ENCODE measurements at regions not wholly inside any gene's neighbourhood (a gene's known extent, or its start where the extent isn't known, plus 50 kb on each side); places are given as distances from the start of the nearest gene placed in this dataset.

DNA sequence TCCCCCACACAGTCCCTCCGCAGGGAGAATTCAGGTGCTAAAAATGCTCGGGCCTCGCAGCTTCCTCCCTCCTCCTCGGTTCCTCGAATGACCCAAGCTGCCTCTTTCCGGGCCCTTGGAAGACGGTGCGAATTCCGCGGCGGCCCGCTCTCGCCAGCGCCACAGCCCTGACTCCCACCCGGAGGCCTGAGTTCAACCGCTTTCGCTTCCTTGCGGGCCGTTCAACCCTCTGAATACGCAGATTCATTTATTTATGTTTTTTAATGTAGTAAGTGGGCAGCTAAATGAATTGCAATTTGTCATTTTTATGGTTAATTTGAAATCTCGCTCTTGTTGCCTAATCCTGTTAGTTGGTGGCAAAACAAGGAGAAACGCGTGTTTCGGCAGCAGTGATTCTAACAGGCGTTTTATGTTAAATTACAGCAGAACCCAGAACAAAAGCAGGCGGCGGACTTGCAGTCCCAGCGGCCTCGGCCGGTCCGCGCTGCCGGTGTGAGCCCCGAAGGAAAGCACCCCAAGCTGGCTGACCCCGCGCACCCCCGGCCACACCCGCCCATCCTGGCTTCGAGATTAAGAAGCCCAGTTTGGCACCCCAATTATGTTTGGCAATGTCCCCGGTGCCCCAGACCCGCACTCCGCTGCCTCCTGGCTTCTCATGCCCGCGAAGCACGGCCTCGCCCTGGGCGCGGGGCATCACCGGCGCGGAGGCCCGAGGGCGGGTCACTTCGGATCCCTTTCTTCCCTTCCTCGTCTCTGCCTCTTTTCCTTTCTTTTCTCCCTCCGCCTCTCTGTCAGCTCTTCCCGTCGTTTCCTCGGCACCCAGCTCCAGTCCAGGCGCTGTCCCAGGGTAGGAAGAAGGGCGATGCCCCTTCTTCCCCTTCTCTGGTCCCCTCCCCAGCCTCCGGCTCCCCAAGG lies 75.9 kb downstream of the INSIG1 start:
- no peaks in the 10 kb centered on the region for H3K9me3 Mint-ChIP-seq
- H3K27ac Mint-ChIP-seq = no peak overlapping the region
- ATAC-seq (ENCODE audit: poor library complexity) (no peak), DNase-seq (no peak)
- ChIA-PET CTCF (no interaction called here), POLR2A (no interaction called here)
- peaks cover 85% of the 10 kb centered on the region for H3K27me3 Mint-ChIP-seq
- H3K4me3 ChIP-seq (ENCODE audit: low read length) = no peak overlapping the region
- no peak overlapping the region for H3K27ac ChIP-seq (ENCODE audit: low read depth in 1 of 2, low read length in 2 of 2)
- H3K4me3 Mint-ChIP-seq = peak overlapping the region; percentile 48
- H3K9me3 ChIP-seq (ENCODE audit: control insufficient read depth in 1 of 2, insufficient read depth in 1 of 2, low read length in 2 of 2) = peaks cover 0 to 14% of the 10 kb centered on the region in 2 experiments
- peaks cover 65 to 85% of the 10 kb centered on the region in 2 experiments for H3K27me3 ChIP-seq (ENCODE audit: control insufficient read depth in 1 of 2, insufficient read depth in 2 of 2, low read length in 2 of 2)
- peaks cover 38% of the 10 kb centered on the region for H3K4me1 Mint-ChIP-seq (ENCODE audit: low read depth)
- H3K36me3 ChIP-seq (ENCODE audit: insufficient read depth, low read length) = no peaks in the 10 kb centered on the region
- no peaks in the 10 kb centered on the region for H3K36me3 Mint-ChIP-seq (ENCODE audit: low read depth)
- intact Hi-C loops (cut with DNase I, micrococcal nuclease) = loop anchor here in 1 of 2 experiments (10.0 kb wide), 1 partner anchor 131 kb away; no protein-coding TSS in a partner anchor
- H3K4me1 ChIP-seq (ENCODE audit: insufficient read depth, low read length) = peaks cover 50% of the 10 kb centered on the region
- TF ChIP-seq CTCF (IDR thresholded peaks at IDR 0.05) = no peak

DNA sequence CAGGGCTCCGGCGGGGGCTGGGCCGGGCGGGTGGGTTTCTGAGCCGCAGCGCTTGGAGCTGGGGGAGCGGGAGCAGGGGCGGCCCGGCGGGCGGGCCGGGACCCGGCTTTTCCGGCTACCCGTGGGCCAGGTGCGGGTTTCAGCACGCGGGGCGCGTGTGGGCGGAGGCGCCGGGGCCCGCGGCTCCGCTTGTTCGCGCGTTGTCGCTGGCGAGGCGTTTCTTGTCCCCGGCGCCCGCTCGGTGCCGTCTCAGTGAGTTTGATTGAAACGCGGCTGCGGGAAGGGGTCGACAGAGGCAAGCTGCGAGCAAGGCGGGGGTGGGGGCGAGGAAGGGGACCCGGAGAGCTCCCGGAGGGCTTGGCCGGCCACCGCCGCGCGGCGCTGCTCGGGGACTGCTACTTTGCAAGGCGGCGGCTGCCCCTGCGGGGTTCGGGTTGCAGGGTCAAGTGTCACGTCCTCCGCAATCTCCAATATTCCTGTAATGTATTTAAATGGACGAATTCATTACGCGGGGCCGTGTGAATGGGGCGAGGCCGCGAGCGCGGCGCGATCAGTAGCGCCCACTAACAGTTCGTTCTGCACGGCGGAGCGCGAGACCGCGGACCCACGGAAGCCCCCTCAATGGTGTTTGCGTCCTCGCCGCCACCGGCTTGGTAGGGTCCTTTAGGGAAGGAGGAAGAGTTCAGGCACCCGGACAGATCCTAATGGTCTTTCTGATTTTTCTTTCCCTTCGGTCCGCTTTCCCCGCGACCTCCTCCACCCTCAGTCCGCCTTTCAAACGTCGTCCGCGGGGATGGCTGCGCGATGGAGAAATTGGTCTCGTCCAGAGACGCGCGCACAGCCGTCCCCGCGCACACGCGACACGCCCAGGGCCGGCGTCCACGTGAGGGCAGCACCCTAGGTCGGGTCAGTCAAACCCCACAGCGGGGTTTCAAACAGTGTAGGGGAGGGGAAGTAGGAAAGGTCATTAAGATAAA lies 76.9 kb downstream of the INSIG1 start:
- H3K36me3 ChIP-seq (ENCODE audit: insufficient read depth, low read length) = no peaks in the 10 kb centered on the region
- Mint-ChIP-seq H3K4me1 (ENCODE audit: low read depth) (peaks cover 37% of the 10 kb centered on the region), H3K9me3 (no peaks in the 10 kb centered on the region), H3K36me3 (ENCODE audit: low read depth) (no peaks in the 10 kb centered on the region), H3K27me3 (peaks cover 85% of the 10 kb centered on the region), H3K4me3 (no peak overlapping the region), H3K27ac (no peak overlapping the region)
- H3K4me3 ChIP-seq (ENCODE audit: low read length) = no peak overlapping the region
- no peak overlapping the region for H3K27ac ChIP-seq (ENCODE audit: low read depth in 1 of 2, low read length in 2 of 2)
- ChIA-PET POLR2A (no interaction called here), CTCF (no interaction called here)
- peaks cover 50% of the 10 kb centered on the region for H3K4me1 ChIP-seq (ENCODE audit: insufficient read depth, low read length)
- peaks cover 74 to 94% of the 10 kb centered on the region in 2 experiments for H3K27me3 ChIP-seq (ENCODE audit: control insufficient read depth in 1 of 2, insufficient read depth in 2 of 2, low read length in 2 of 2)
- ATAC-seq (ENCODE audit: poor library complexity) = no peak
- peaks cover 0 to 12% of the 10 kb centered on the region in 2 experiments for H3K9me3 ChIP-seq (ENCODE audit: control insufficient read depth in 1 of 2, insufficient read depth in 1 of 2, low read length in 2 of 2)
- DNase-seq = no peak
- intact Hi-C loops (cut with DNase I, micrococcal nuclease) = loop anchor here in 1 of 2 experiments (10.0 kb wide), 1 partner anchor 130 kb away; no protein-coding TSS in a partner anchor
- TF ChIP-seq CTCF (IDR thresholded peaks at IDR 0.05) = no peak

All from CD4-positive, alpha-beta T cell (primary cell).